H9 (cell line): ENCODE measurements at regions not wholly inside any gene's neighbourhood (a gene's known extent, or its start where the extent isn't known, plus 50 kb on each side); places are given as distances from the start of the nearest gene placed in this dataset.

Experiments
- DNase-seq: peaks from one replicate; pipeline ENCODE4 v3.0.0-alpha.2; 2017
- H2AFZ ChIP-seq: one replicate; pipeline ENCODE4 v1.6.1; 2013; ENCODE audit warnings: mild to moderate bottlenecking, low read length, control low read depth, moderate library complexity
- H2AK5ac ChIP-seq: 2 replicates; pipeline ENCODE4 v1.6.1; 2013; ENCODE audit warnings: low read length, control low read depth, mixed read lengths; ENCODE audit not compliant: insufficient read length
- H2BK120ac ChIP-seq: one replicate; pipeline ENCODE4 v1.6.1; 2013; ENCODE audit warnings: low read depth, mild to moderate bottlenecking, low read length, control low read depth, inconsistent platforms; ENCODE audit not compliant: poor library complexity, severe bottlenecking
- H2BK12ac ChIP-seq: 2 replicates; pipeline ENCODE4 v1.6.1; 2013; ENCODE audit warnings: low read length, control low read depth, mixed read lengths, low read depth; ENCODE audit not compliant: insufficient read length
- H2BK15ac ChIP-seq: 2 replicates; pipeline ENCODE4 v1.6.1; 2013; ENCODE audit warnings: low read depth, low read length, control low read depth
- H2BK20ac ChIP-seq: one replicate; pipeline ENCODE4 v1.6.1; 2013; ENCODE audit warnings: low read depth, mild to moderate bottlenecking, low read length, control low read depth, inconsistent platforms; ENCODE audit not compliant: poor library complexity, severe bottlenecking
- H2BK5ac ChIP-seq: 2 replicates; pipeline ENCODE4 v1.6.1; 2013; ENCODE audit warnings: low read length, control low read depth, mixed read lengths; ENCODE audit not compliant: insufficient read length
- H3K14ac ChIP-seq: 2 replicates; pipeline ENCODE4 v1.6.1; 2013; ENCODE audit warnings: low read length, control low read depth; ENCODE audit not compliant: insufficient read depth
- H3K18ac ChIP-seq: 2 replicates; pipeline ENCODE4 v1.6.1; 2013; ENCODE audit warnings: low read depth, mild to moderate bottlenecking, mixed read lengths, low read length, control low read depth; ENCODE audit not compliant: insufficient read length
- H3K23ac ChIP-seq: 2 replicates; pipeline ENCODE4 v1.6.1; 2013; ENCODE audit warnings: low read length, control low read depth, mixed read lengths, low read depth; ENCODE audit not compliant: insufficient read length
- H3K23me2 ChIP-seq: 2 replicates; pipeline ENCODE4 v1.6.1; 2013; ENCODE audit warnings: low read depth, mild to moderate bottlenecking, mixed read lengths, low read length, control low read depth; ENCODE audit not compliant: insufficient read length, poor library complexity, severe bottlenecking
- H3K27ac ChIP-seq: 2 replicates; pipeline ENCODE4 v1.5.1; 2013; ENCODE audit warnings: low read length, control low read depth, mixed read lengths, low read depth; ENCODE audit not compliant: insufficient read length
- H3K27me3 ChIP-seq: 2 replicates; pipeline ENCODE4 v1.6.1; 2013; ENCODE audit warnings: low read length, control low read depth, inconsistent platforms; ENCODE audit not compliant: insufficient read depth
- H3K4ac ChIP-seq: 2 replicates; pipeline ENCODE4 v1.6.1; 2013; ENCODE audit warnings: low read depth, mild to moderate bottlenecking, control low read depth, inconsistent platforms, low read length, moderate library complexity
- H3K4me1 ChIP-seq: 2 replicates; pipeline ENCODE4 v1.6.1; 2013; ENCODE audit warnings: low read length, control low read depth, inconsistent platforms; ENCODE audit not compliant: insufficient read depth
- H3K4me2 ChIP-seq: 2 replicates; pipeline ENCODE4 v1.6.1; 2013; ENCODE audit warnings: low read length, control low read depth, mixed read lengths; ENCODE audit not compliant: insufficient read length, insufficient read depth
- H3K56ac ChIP-seq: 2 replicates; pipeline ENCODE4 v1.6.1; 2013; ENCODE audit warnings: low read depth, mild to moderate bottlenecking, mixed read lengths, low read length, control low read depth; ENCODE audit not compliant: insufficient read length
- H3K79me1 ChIP-seq: 2 replicates; pipeline ENCODE4 v1.6.1; 2013; ENCODE audit warnings: low read depth, mild to moderate bottlenecking, moderate library complexity, low read length, control low read depth, inconsistent platforms; ENCODE audit not compliant: insufficient read depth, poor library complexity, severe bottlenecking
- H3K79me2 ChIP-seq: 2 replicates; pipeline ENCODE4 v1.6.1; 2013; ENCODE audit warnings: low read length, control low read depth, inconsistent platforms; ENCODE audit not compliant: insufficient read depth
- H3K9ac ChIP-seq: 2 replicates; pipeline ENCODE4 v1.6.1; 2013; ENCODE audit warnings: low read length, control low read depth, mixed read lengths; ENCODE audit not compliant: insufficient read length; ENCODE audit errors: extremely low read depth
- H3K9me3 ChIP-seq: one replicate; pipeline ENCODE4 v1.6.1; 2013; ENCODE audit warnings: low read depth, low read length, inconsistent platforms; ENCODE audit not compliant: control insufficient read depth
- H3T11ph ChIP-seq: one replicate; pipeline ENCODE4 v1.6.1; 2013; ENCODE audit warnings: mild to moderate bottlenecking, low read length, control low read depth, inconsistent platforms
- H4K20me1 ChIP-seq: one replicate; pipeline ENCODE4 v1.6.1; 2013; ENCODE audit not compliant: control insufficient read depth, insufficient read length, insufficient read depth
- H4K5ac ChIP-seq: 2 replicates; pipeline ENCODE4 v1.6.1; 2013; ENCODE audit warnings: low read depth, mild to moderate bottlenecking, mixed read lengths, low read length, control low read depth; ENCODE audit not compliant: insufficient read length
- H4K8ac ChIP-seq: replicated peaks from 2 replicates; pipeline ENCODE4 v1.6.1; 2013; ENCODE audit warnings: low read length, control low read depth, mixed read lengths, low read depth; ENCODE audit not compliant: insufficient read length
- H4K91ac ChIP-seq: 2 replicates; pipeline ENCODE4 v1.6.1; 2013; ENCODE audit warnings: low read depth, mild to moderate bottlenecking, moderate library complexity, mixed read lengths, low read length, control low read depth; ENCODE audit not compliant: insufficient read length
- H3K27ac Mint-ChIP-seq, 3 experiments: 2 replicates in 2 of 3; 3 replicates in 1 of 3; pipeline ENCODE4 v1.8.0; 2020 to 2021; ENCODE audit warnings: mixed read lengths in 3 of 3, mild to moderate bottlenecking in 1 of 3, moderate library complexity in 1 of 3
- H3K27me3 Mint-ChIP-seq: 2 replicates; pipeline ENCODE4 v1.8.0; 2021; ENCODE audit warnings: low read depth, mild to moderate bottlenecking, moderate library complexity, mixed read lengths
- H3K36me3 Mint-ChIP-seq, 3 experiments: 2 replicates in 2 of 3; 3 replicates in 1 of 3; pipeline ENCODE4 v1.8.0; 2020 to 2021; ENCODE audit warnings: low read depth in 3 of 3, mixed read lengths in 3 of 3; ENCODE audit not compliant: insufficient read depth in 1 of 3
- H3K4me1 Mint-ChIP-seq, 2 experiments: 2 replicates each; pipeline ENCODE4 v1.8.0; 2020; ENCODE audit warnings: mixed read lengths in 2 of 2
- H3K4me3 Mint-ChIP-seq, 2 experiments: 2 replicates in 1 of 2; 3 replicates in 1 of 2; pipeline ENCODE4 v1.8.0; 2020 to 2021; ENCODE audit warnings: mild to moderate bottlenecking in 2 of 2, mixed read lengths in 2 of 2, moderate library complexity in 1 of 2
- H3K9me3 Mint-ChIP-seq, 2 experiments: 2 replicates in 1 of 2; 3 replicates in 1 of 2; pipeline ENCODE4 v1.8.0; 2020; ENCODE audit warnings: mild to moderate bottlenecking in 2 of 2, mixed read lengths in 2 of 2, moderate library complexity in 1 of 2
- WGBS: extraction: QIAGEN DNeasy Blood & Tissue Kit; methylation state at CpG from one replicate; pipeline ENCODE4 v1.1.7; 2013; ENCODE audit warnings: missing lambda C conversion rate, low lambda C conversion rate, mixed read lengths; ENCODE audit not compliant: insufficient read length; ENCODE audit errors: extremely low coverage; 5-methylcytosine and 5-hydroxymethylcytosine counted together
- TF ChIP-seq, protein P1 (sequence below): fragments of 200-600 bp; sonication (generic); conservative IDR thresholded peaks from 3 replicates; pipeline ENCODE4 v1.8.0; 2021; ENCODE audit warnings: antibody characterized with exemption, mild to moderate bottlenecking

DNA sequence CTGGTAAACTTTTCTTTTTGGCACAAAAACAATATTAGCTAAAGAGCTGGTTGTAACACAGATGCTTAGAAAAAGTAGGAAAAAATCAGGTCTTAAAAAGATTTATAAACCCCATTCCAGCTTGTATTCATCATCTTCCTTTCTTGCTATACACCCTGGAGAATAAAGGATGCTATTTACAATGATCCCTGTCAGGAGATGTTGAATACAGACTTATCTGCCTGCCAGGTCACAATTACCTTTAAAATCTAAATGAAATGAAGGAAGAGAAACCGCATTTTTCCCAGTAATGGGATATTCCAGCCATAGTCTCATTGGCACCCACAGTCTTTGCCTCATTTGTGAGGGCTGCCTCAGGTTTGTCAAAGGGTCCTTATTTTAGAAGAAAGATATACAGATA, 394.1 kb upstream of the WWC1 start:
- H3K27ac ChIP-seq: no peak overlapping the region
- no CpG with 5 or more reads among the region's 1 CpG for WGBS
- peaks cover 12% of the 10 kb centered on the region for H3K4me1 ChIP-seq
- no peaks in the 10 kb centered on the region for H3K23me2 ChIP-seq
- H3K27ac Mint-ChIP-seq: no peak overlapping the region
- H3K79me2 ChIP-seq: no peaks in the 10 kb centered on the region
- no peak overlapping the region for H2AK5ac ChIP-seq
- H3K36me3 Mint-ChIP-seq: no peaks in the 10 kb centered on the region
- H3T11ph ChIP-seq: no peak overlapping the region
- H4K8ac ChIP-seq: no peak overlapping the region
- no peak overlapping the region for H2BK20ac ChIP-seq
- DNase-seq: no peak
- no peak overlapping the region for H3K4ac ChIP-seq
- H3K23ac ChIP-seq: no peak overlapping the region
- no peak overlapping the region for H3K9ac ChIP-seq
- no peak overlapping the region for H3K56ac ChIP-seq
- H3K9me3 ChIP-seq: no peaks in the 10 kb centered on the region
- H4K91ac ChIP-seq: no peak overlapping the region
- peaks cover 52 to 53% of the 10 kb centered on the region in 2 experiments for H3K4me1 Mint-ChIP-seq
- H2BK120ac ChIP-seq: no peak overlapping the region
- H3K79me1 ChIP-seq: no peaks in the 10 kb centered on the region
- H3K4me3 Mint-ChIP-seq: no peak overlapping the region
- no peak overlapping the region for H2AFZ ChIP-seq
- H2BK5ac ChIP-seq: no peak overlapping the region
- no peak overlapping the region for H2BK15ac ChIP-seq
- no peak overlapping the region for H3K18ac ChIP-seq
- H4K5ac ChIP-seq: no peak overlapping the region
- TF ChIP-seq, protein P1, sequence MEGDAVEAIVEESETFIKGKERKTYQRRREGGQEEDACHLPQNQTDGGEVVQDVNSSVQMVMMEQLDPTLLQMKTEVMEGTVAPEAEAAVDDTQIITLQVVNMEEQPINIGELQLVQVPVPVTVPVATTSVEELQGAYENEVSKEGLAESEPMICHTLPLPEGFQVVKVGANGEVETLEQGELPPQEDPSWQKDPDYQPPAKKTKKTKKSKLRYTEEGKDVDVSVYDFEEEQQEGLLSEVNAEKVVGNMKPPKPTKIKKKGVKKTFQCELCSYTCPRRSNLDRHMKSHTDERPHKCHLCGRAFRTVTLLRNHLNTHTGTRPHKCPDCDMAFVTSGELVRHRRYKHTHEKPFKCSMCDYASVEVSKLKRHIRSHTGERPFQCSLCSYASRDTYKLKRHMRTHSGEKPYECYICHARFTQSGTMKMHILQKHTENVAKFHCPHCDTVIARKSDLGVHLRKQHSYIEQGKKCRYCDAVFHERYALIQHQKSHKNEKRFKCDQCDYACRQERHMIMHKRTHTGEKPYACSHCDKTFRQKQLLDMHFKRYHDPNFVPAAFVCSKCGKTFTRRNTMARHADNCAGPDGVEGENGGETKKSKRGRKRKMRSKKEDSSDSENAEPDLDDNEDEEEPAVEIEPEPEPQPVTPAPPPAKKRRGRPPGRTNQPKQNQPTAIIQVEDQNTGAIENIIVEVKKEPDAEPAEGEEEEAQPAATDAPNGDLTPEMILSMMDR: no peak
- H3K27me3 ChIP-seq: no peaks in the 10 kb centered on the region
- no peak overlapping the region for H3K4me2 ChIP-seq
- H3K27me3 Mint-ChIP-seq: no peaks in the 10 kb centered on the region; the same call in 1 of the 2 replicates
- no peaks in the 10 kb centered on the region for H4K20me1 ChIP-seq
- no peaks in the 10 kb centered on the region for H3K9me3 Mint-ChIP-seq
- H2BK12ac ChIP-seq: no peak overlapping the region
- H3K14ac ChIP-seq: no peak overlapping the region
